OCI-LY7 (cell line): ENCODE measurements at regions not wholly inside any gene's neighbourhood (a gene's known extent, or its start where the extent isn't known, plus 50 kb on each side); places are given as distances from the start of the nearest gene placed in this dataset.

Source experiments
- EZH2phosphoT487 ChIP-seq: fragments of 200-600 bp; sonication (generic); IDR thresholded peaks from 2 replicates; pipeline ENCODE4 v1.6.1; 2018; ENCODE audit warnings: low read depth, borderline replicate concordance, mild to moderate bottlenecking, mixed run types, antibody characterized with exemption, low read length, moderate library complexity, mixed read lengths
- TF ChIP-seq, protein P1 (sequence below): fragments of 200-600 bp; sonication (generic); conservative IDR thresholded peaks from 2 replicates; pipeline ENCODE4 v1.5.1; 2014; ENCODE audit warnings: mild to moderate bottlenecking, antibody characterized with exemption, low read length, moderate library complexity, mixed read lengths

DNA sequence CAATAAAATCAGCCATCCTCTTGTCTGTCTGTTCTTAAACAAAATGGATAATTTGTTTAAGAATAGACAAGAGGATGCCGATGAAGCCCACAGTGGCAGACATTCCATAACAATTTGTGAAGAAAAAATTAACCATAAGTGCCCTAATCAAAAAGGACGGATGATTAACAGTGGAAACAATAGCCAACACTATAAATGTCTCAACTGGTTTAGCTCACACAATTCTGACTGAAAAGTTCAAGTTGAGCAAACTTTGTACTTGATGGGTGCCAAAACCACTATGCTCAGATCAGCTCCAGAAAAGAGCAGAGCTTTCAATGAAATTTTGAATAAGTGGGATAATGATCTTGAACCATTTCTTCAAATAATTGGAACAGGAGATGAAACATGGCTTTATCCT lies 202.2 kb upstream of the OR4E1 start:
- TF ChIP-seq, protein P1, sequence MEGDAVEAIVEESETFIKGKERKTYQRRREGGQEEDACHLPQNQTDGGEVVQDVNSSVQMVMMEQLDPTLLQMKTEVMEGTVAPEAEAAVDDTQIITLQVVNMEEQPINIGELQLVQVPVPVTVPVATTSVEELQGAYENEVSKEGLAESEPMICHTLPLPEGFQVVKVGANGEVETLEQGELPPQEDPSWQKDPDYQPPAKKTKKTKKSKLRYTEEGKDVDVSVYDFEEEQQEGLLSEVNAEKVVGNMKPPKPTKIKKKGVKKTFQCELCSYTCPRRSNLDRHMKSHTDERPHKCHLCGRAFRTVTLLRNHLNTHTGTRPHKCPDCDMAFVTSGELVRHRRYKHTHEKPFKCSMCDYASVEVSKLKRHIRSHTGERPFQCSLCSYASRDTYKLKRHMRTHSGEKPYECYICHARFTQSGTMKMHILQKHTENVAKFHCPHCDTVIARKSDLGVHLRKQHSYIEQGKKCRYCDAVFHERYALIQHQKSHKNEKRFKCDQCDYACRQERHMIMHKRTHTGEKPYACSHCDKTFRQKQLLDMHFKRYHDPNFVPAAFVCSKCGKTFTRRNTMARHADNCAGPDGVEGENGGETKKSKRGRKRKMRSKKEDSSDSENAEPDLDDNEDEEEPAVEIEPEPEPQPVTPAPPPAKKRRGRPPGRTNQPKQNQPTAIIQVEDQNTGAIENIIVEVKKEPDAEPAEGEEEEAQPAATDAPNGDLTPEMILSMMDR, result no peak
- TF ChIP-seq EZH2phosphoT487, result no peak
